Fibroblast of skin of abdomen (primary cell): ENCODE measurements at regions not wholly inside any gene's neighbourhood (a gene's known extent, or its start where the extent isn't known, plus 50 kb on each side); places are given as distances from the start of the nearest gene placed in this dataset.
A peak's percentile ranks its signal among the peaks of the same experiment; 100 is the strongest.
"Not testable (repeated sequence)": the region's sequence is repeated elsewhere in the genome, so short reads cannot be mapped to it uniquely, and the experiment has no call there.

Experiments
- DNase-seq: peaks from one replicate; pipeline ENCODE4 v3.0.0-alpha.2; 2013

- DNase-seq = no peak
Measured at GRCh38 chr13:83825676-83826075, 56.6 kb downstream of the SLITRK1 start.

- no peak for DNase-seq
Measured at GRCh38 chr13:83824560-83824959, 57.7 kb downstream of the SLITRK1 start.

GRCh38 chr13:83824120-83824519, 58.2 kb downstream of the SLITRK1 start:
- DNase-seq = no peak

- no peak for DNase-seq
Measured at GRCh38 chr13:83819611-83820010, 62.7 kb downstream of the SLITRK1 start.

GRCh38 chr13:83819156-83819555, 63.1 kb downstream of the SLITRK1 start:
- no peak for DNase-seq

GRCh38 chr13:83816081-83816480, 66.2 kb downstream of the SLITRK1 start:
- DNase-seq = no peak

GRCh38 chr13:83815598-83815997, 66.7 kb downstream of the SLITRK1 start:
- DNase-seq = no peak

GRCh38 chr13:83810136-83810535, 72.1 kb downstream of the SLITRK1 start:
- no peak for DNase-seq

GRCh38 chr13:83804356-83804962, 77.8 kb downstream of the SLITRK1 start:
- DNase-seq = no peak

- peak; percentile 14 for DNase-seq
Measured at GRCh38 chr13:83798731-83799130, 83.5 kb downstream of the SLITRK1 start.

- no peak for DNase-seq
Measured at GRCh38 chr13:83796364-83796763, 85.9 kb downstream of the SLITRK1 start.

GRCh38 chr13:83794583-83794982, 87.7 kb downstream of the SLITRK1 start:
- DNase-seq = no peak

- DNase-seq = peak; percentile 3
Measured at GRCh38 chr13:83780227-83780626, 102.0 kb downstream of the SLITRK1 start.

- DNase-seq = no peak
Measured at GRCh38 chr13:83773961-83774360, 108.3 kb downstream of the SLITRK1 start.

- DNase-seq = no peak
Measured at GRCh38 chr13:83765796-83766195, 116.5 kb downstream of the SLITRK1 start.

- DNase-seq = no peak
Measured at GRCh38 chr13:83761631-83762030, 120.6 kb downstream of the SLITRK1 start.

GRCh38 chr13:83755210-83755609, 127.1 kb downstream of the SLITRK1 start:
- not testable (repeated sequence) for DNase-seq

- DNase-seq = no peak
Measured at GRCh38 chr13:83753912-83754624, 128.2 kb downstream of the SLITRK1 start.

GRCh38 chr13:83752141-83752540, 130.1 kb downstream of the SLITRK1 start:
- DNase-seq = peak; percentile 71

- DNase-seq = no peak
Measured at GRCh38 chr13:83740622-83741021, 141.7 kb downstream of the SLITRK1 start.

- no peak for DNase-seq
Measured at GRCh38 chr13:83738407-83738806, 143.9 kb downstream of the SLITRK1 start.

- DNase-seq = no peak
Measured at GRCh38 chr13:83733293-83733692, 149.0 kb downstream of the SLITRK1 start.

- no peak for DNase-seq
Measured at GRCh38 chr13:83732755-83733154, 149.5 kb downstream of the SLITRK1 start.

- no peak for DNase-seq
Measured at GRCh38 chr13:83731113-83731512, 151.2 kb downstream of the SLITRK1 start.

- no peak for DNase-seq
Measured at GRCh38 chr13:83730674-83731073, 151.6 kb downstream of the SLITRK1 start.
